HG02642 (cell line): ENCODE measurements at regions not wholly inside any gene's neighbourhood (a gene's known extent, or its start where the extent isn't known, plus 50 kb on each side); places are given as distances from the start of the nearest gene placed in this dataset.
"Not testable (repeated sequence)": the region's sequence is repeated elsewhere in the genome, so short reads cannot be mapped to it uniquely, and the experiment has no call there.

Source experiments
- ATAC-seq: cut with Tn5 transposase; IDR thresholded peaks from one replicate; pipeline ENCODE4 v1.9.1; 2021; ENCODE audit warnings: mild to moderate bottlenecking; ENCODE audit not compliant: unreplicated experiment, poor library complexity

- ATAC-seq = not testable (repeated sequence)
Measured at GRCh38 chr7:149930374-149931068, 56.8 kb downstream of the ATP6V0E2 start.

- ATAC-seq = not testable (repeated sequence)
Measured at GRCh38 chr7:149933776-149934175, 60.0 kb downstream of the ATP6V0E2 start.

GRCh38 chr7:149947346-149947745 is 73.6 kb downstream of the ATP6V0E2 start:
- ATAC-seq = not testable (repeated sequence)

- not testable (repeated sequence) for ATAC-seq
Measured at GRCh38 chr7:149948444-149948843, 74.7 kb downstream of the ATP6V0E2 start.

- ATAC-seq = not testable (repeated sequence)
Measured at GRCh38 chr7:149949863-149950577, 76.3 kb downstream of the ATP6V0E2 start.

- not testable (repeated sequence) for ATAC-seq
Measured at GRCh38 chr7:149950578-149950924, 76.8 kb downstream of the ATP6V0E2 start.

- not testable (repeated sequence) for ATAC-seq
Measured at GRCh38 chr7:149951579-149951978, 77.8 kb downstream of the ATP6V0E2 start.

GRCh38 chr7:149958880-149959279 is 85.1 kb downstream of the ATP6V0E2 start:
- ATAC-seq = not testable (repeated sequence)

- not testable (repeated sequence) for ATAC-seq
Measured at GRCh38 chr7:149960863-149961262, 87.1 kb downstream of the ATP6V0E2 start.

- ATAC-seq = not testable (repeated sequence)
Measured at GRCh38 chr7:149961878-149962277, 88.1 kb downstream of the ATP6V0E2 start.

- ATAC-seq = not testable (repeated sequence)
Measured at GRCh38 chr7:149962685-149963319, 89.0 kb downstream of the ATP6V0E2 start.

- ATAC-seq = not testable (repeated sequence)
Measured at GRCh38 chr7:149963985-149964384, 90.2 kb downstream of the ATP6V0E2 start.

- not testable (repeated sequence) for ATAC-seq
Measured at GRCh38 chr7:149966444-149966843, 92.7 kb downstream of the ATP6V0E2 start.

GRCh38 chr7:149972977-149973376 is 99.2 kb downstream of the ATP6V0E2 start:
- ATAC-seq = not testable (repeated sequence)

- ATAC-seq = not testable (repeated sequence)
Measured at GRCh38 chr7:149973681-149974080, 99.9 kb downstream of the ATP6V0E2 start.

- not testable (repeated sequence) for ATAC-seq
Measured at GRCh38 chr7:149975608-149976007, 101.8 kb downstream of the ATP6V0E2 start.

- ATAC-seq = not testable (repeated sequence)
Measured at GRCh38 chr7:149978537-149978936, 104.8 kb downstream of the ATP6V0E2 start.

GRCh38 chr7:149978944-149979343 is 105.2 kb downstream of the ATP6V0E2 start:
- ATAC-seq = not testable (repeated sequence)

GRCh38 chr7:149982537-149983112 is 108.9 kb downstream of the ATP6V0E2 start:
- ATAC-seq = not testable (repeated sequence)

GRCh38 chr7:149986866-149987265 is 113.1 kb downstream of the ATP6V0E2 start:
- ATAC-seq = not testable (repeated sequence)
